NCI-H1930 (cell line): ENCODE measurements at regions not wholly inside any gene's neighbourhood (a gene's known extent, or its start where the extent isn't known, plus 50 kb on each side); places are given as distances from the start of the nearest gene placed in this dataset.

Experiments used
- DNase-seq, 2 experiments: peaks; one replicate each; lab custom pipeline; 2025; lab: John Stamatoyannopoulos, UW

DNA sequence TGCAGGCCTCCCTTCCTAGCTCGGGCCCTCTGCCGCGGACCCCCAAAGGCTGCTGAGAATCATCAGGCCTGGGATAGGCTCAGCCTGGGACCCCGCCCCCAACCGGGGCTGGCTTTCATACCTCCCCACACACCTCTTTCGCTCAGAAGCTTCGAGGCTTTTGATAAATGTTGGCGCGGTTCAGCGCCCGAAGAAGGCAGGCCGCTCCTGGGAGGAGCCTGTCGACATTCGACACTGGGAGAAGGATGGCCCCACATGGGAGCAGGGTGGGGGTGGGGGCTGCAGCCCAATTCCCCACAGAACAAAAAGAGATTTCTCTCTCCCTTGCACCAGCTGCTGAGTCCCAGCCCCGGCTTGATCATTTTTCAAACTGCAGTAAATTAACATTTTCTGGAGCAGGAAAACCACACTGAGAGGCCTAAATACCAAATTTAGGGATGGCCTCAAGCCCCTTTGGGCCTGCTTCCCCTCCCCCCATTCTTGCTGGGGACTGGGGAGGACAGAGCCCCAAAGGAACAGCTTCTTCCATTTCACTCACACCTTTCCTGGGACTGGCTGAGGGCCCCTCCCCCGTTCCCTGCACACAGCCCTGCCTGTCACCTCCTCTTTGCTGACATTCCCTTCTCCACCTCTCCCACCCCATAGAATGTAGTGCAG lies 112.9 kb upstream of the PJA1 start:
- no peak for DNase-seq

DNA sequence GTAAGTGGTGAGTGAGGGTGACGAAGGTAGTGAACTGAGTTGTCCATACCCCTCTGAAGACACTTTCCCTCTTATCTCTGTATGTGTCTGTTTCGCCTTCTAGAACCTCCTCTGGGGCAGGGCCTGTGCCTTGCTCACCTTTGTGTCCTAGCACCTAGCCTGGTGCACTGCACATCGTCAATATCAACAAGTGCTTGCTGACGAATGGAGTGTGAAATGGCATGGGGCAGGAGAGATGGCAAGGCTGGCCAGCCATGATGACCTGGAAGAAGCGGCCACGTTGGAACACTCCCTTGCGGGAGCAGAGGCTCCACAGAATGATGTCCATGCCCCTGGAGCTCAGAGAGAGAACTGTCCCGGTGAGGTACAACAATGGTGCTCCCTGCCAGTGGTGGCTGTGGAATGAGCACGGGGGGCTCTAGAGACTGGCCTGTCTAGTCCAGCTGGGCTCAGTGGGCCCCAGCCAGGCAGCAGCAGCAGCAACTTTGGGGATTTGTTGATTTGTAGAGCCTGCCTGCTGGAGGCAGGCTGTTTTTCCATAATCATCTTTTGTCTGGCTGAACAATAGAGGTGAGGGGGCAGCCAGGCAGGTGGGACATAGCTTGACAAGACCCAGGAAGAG lies 112.2 kb upstream of the PJA1 start:
- DNase-seq: no peak

DNA sequence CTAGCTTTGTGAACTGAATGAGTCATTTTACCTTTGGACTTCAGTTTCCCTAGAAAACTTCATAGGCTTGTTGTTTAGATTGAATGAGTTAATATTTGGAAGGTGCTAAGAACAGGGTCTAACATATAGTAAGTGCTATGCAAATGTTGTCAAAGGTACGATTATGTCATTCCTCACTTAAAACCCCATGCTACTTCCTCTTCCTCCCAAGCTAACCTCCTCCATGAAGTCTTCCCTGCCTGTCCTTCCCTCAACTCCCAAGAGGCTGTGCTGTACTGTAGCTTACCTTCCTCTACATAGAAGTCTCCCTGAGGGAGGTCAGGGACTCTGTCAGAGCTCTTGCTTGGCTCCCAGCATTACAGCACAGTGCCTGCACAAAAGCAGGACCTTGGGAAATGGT lies 103.4 kb upstream of the PJA1 start:
- no peak for DNase-seq

DNA sequence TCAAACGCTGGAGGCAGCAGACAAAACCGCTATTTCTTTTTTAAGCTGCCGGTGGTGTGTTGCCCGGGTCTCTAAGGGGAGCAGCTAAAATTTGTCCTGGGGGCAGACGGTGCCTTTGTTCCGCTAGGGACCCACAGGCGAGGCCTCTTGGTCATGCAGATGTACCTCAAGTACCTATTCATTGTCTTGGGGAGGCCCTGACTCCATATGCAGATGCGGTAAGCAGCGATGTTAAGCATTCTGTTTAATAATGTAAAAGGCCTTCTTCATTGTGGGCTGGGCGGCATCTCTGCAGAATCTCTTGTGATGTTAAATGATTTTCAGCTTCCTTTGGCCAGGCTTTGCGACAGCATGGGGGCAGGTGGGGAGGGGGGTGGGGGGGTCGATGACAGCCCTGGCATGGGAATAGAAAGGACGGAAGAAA lies 98.9 kb upstream of the PJA1 start:
- no peak for DNase-seq

DNA sequence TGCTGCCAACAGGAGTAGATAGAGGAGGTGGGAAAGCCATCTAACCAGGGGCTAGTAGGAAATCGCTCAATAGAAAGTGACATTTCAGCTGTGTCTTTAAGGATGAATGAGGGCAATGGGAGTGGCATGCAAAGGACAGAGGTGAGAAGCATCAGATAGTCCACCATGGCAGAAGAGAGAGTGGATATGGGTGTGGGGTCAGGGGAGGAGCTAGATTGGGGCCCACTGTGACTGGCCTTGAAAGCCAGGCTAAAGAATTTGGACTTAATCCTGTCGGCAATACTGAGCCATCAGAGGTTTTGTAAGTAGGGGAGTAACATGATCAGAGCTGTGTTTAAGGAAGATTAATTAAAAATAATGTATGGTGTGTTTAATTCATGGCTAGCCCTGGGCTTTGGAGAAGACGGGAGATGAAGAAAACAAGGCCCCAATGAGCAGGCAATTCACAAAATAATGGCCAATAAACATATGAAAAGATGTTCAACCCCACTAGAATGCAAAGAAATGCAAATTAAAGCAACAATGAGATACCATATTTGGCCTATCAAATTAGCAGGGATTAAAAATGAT lies 98.1 kb upstream of the PJA1 start:
- DNase-seq: no peak

- no peak for DNase-seq
These were observed 97.0 kb upstream of the PJA1 start for GRCh38 chrX:69262036-69262936.

DNA sequence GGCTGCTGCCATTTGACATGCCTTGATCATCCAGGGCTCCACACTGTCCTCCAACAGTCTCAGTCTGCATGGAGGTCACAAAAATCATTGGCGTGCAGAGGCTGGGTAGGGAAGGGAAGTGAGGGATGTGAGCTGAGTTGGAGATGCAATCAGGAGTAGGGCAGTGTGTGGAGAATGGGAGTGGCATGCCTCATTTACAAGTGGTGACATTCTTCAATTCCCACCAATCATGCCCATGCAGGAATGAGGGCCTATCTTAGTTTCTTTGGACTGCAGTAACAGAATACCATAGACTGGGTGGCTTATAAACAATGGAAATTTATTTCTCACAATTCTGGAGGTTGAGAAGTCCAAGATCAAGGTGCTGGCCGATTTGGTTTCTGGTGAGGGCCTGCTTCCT lies 94.9 kb upstream of the PJA1 start:
- DNase-seq: no peak

- DNase-seq: no peak
These were observed 93.6 kb upstream of the PJA1 start for GRCh38 chrX:69258893-69259292.

- DNase-seq: no peak
These were observed 92.4 kb upstream of the PJA1 start for GRCh38 chrX:69257499-69258127.

- no peak for DNase-seq
These were observed 91.0 kb upstream of the PJA1 start for GRCh38 chrX:69256291-69256565.

DNA sequence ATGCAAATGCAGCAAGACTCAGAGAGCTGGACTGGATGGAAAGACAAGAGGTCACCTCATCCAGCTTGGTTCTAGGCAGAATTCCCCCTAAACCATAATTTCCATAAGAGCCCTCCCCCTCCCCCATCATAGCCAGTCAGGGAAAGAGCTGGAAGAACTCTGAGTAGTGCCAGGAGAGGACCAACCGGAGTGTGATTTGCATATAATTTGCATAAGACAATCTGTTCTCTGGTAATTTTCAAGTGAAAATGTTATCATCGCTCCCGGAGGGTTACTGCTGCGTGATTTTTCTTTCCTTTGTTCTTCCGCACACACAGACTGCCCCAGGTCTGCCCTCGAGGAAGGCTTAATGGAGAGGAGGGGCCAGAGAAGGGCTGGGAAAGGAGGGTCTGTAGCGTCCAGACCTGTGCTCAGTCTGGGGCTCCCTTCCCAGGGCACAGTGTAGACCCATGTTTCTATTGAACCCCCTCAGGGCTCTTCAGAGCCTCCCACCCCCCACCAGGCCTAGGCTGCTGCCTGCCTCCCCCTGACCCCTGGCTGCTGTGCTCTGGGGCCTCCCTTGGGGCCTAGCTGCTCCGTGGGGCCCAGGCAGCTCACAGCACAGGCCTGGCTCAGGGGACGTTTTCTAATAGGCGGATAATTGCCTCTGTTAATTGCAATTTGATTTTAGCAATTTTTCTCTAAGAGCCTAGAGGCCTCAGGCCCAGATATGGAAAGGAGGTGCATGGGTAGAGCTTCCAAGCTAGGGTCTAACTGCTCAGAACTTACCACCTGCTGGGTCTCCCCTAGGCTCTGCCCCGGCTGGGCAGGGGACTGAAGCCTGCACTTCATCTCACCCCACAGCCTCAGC lies 90.4 kb upstream of the PJA1 start:
- no peak for DNase-seq

- DNase-seq: no peak
These were observed 88.6 kb upstream of the PJA1 start for GRCh38 chrX:69253821-69254220.

- DNase-seq: no peak
These were observed 78.0 kb upstream of the PJA1 start for GRCh38 chrX:69243276-69243675.

- DNase-seq: no peak
These were observed 73.6 kb upstream of the PJA1 start for GRCh38 chrX:69238887-69239231.

GRCh38 chrX:69238114-69238886 lies 73.0 kb upstream of the PJA1 start:
- DNase-seq: no peak

- no peak for DNase-seq
These were observed 72.0 kb upstream of the PJA1 start for GRCh38 chrX:69237236-69237635.

- no peak for DNase-seq
These were observed 71.4 kb upstream of the PJA1 start for GRCh38 chrX:69236641-69237040.

GRCh38 chrX:69234624-69235023 lies 69.4 kb upstream of the PJA1 start:
- no peak for DNase-seq

GRCh38 chrX:69232945-69233344 lies 67.7 kb upstream of the PJA1 start:
- no peak for DNase-seq

DNA sequence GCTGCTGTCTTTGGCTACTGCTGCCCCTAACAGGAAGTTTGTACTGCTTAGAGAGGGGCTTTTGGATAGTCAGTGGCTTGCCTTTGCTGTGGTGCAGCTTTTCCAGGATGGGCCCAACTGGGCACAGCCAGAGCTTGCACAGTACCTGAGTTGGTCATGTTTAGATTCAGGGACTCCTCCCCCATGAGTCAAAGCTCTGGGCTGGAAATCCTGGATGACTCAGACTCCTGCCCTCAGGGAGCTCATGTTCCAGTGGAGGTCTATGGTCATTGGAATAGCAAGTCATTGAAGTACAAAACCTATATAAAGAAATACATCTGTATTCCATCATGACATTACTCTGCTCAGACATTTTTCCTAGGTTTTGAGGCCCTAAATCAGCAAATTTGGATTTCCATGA lies 66.7 kb upstream of the PJA1 start:
- DNase-seq: no peak

GRCh38 chrX:69229436-69229835 lies 64.2 kb upstream of the PJA1 start:
- no peak for DNase-seq
